Fibroblast of villous mesenchyme (primary cell): ENCODE measurements at regions not wholly inside any gene's neighbourhood (a gene's known extent, or its start where the extent isn't known, plus 50 kb on each side); places are given as distances from the start of the nearest gene placed in this dataset.

ENCODE experiments used
- DNase-seq: peaks from one replicate; pipeline ENCODE4 v3.0.0-alpha.2; 2010; ENCODE audit warnings: low read depth
- H3K4me3 ChIP-seq: 2 replicates; pipeline ENCODE4 v1.5.1; 2011; ENCODE audit warnings: low read depth, mild to moderate bottlenecking, low read length
- CTCF ChIP-seq: IDR thresholded peaks from 2 replicates; pipeline ENCODE4 v1.5.1; 2012; ENCODE audit warnings: low read depth, mild to moderate bottlenecking, low read length; ENCODE audit not compliant: insufficient read depth

GRCh38 chr12:85661461-85662206, 174.6 kb downstream of the RASSF9 start:
- no peak overlapping the region for H3K4me3 ChIP-seq
- TF ChIP-seq CTCF: no peak
- DNase-seq: no peak

- H3K4me3 ChIP-seq: no peak overlapping the region
- DNase-seq: no peak
- TF ChIP-seq CTCF: no peak
These were observed 174.0 kb downstream of the RASSF9 start for GRCh38 chr12:85662207-85662602.

- TF ChIP-seq CTCF: no peak
- no peak for DNase-seq
- H3K4me3 ChIP-seq: no peak overlapping the region
These were observed 172.6 kb downstream of the RASSF9 start for GRCh38 chr12:85663631-85664030.

- no peak overlapping the region for H3K4me3 ChIP-seq
- no peak for TF ChIP-seq CTCF
- DNase-seq: no peak
These were observed 171.8 kb downstream of the RASSF9 start for GRCh38 chr12:85664429-85664828.

- H3K4me3 ChIP-seq: no peak overlapping the region
- TF ChIP-seq CTCF: no peak
- no peak for DNase-seq
These were observed 166.3 kb downstream of the RASSF9 start for GRCh38 chr12:85669911-85670310.

- TF ChIP-seq CTCF: no peak
- no peak for DNase-seq
- no peak overlapping the region for H3K4me3 ChIP-seq
These were observed 163.8 kb downstream of the RASSF9 start for GRCh38 chr12:85672436-85672835.

- no peak overlapping the region for H3K4me3 ChIP-seq
These were observed 162.2 kb downstream of the RASSF9 start for GRCh38 chr12:85673921-85674420.

More at GRCh38 chr12:85673921-85674420, 162.2 kb downstream of the RASSF9 start:
- TF ChIP-seq CTCF: no peak
- DNase-seq: no peak
